Activated naive CD8-positive, alpha-beta T cell treated with anti-CD3 and anti-CD28 coated beads, Interleukin-2, amount 50 U/mL, for 16 hours (primary cell): ENCODE measurements at regions not wholly inside any gene's neighbourhood (a gene's known extent, or its start where the extent isn't known, plus 50 kb on each side); places are given as distances from the start of the nearest gene placed in this dataset.

Source experiments
- DNase-seq: peaks from one replicate; pipeline ENCODE4 v3.0.0-alpha.2; 2020; ENCODE audit warnings: low read depth, low spot score

GRCh38 chr21:24896735-24897124, 710.6 kb downstream of the MRPL39 start:
- DNase-seq: no peak

GRCh38 chr21:24895885-24896734, 711.2 kb downstream of the MRPL39 start:
- DNase-seq: no peak

- no peak for DNase-seq
These were observed 713.0 kb downstream of the MRPL39 start for GRCh38 chr21:24894324-24894723.

- no peak for DNase-seq
These were observed 717.3 kb downstream of the MRPL39 start for GRCh38 chr21:24890021-24890420.

- no peak for DNase-seq
These were observed 725.8 kb downstream of the MRPL39 start for GRCh38 chr21:24881506-24881905.

GRCh38 chr21:24870633-24871032, 736.6 kb downstream of the MRPL39 start:
- no peak for DNase-seq

- no peak for DNase-seq
These were observed 737.4 kb downstream of the MRPL39 start for GRCh38 chr21:24869862-24870261.

- no peak for DNase-seq
These were observed 739.2 kb downstream of the MRPL39 start for GRCh38 chr21:24868117-24868516.

- DNase-seq: no peak
These were observed 745.8 kb downstream of the MRPL39 start for GRCh38 chr21:24861471-24861870.

- no peak for DNase-seq
These were observed 751.0 kb downstream of the MRPL39 start for GRCh38 chr21:24856326-24856725.

- DNase-seq: no peak
These were observed 754.6 kb downstream of the MRPL39 start for GRCh38 chr21:24852610-24853195.

GRCh38 chr21:24850121-24850520, 757.2 kb downstream of the MRPL39 start:
- DNase-seq: no peak

- no peak for DNase-seq
These were observed 762.6 kb downstream of the MRPL39 start for GRCh38 chr21:24844671-24845070.

GRCh38 chr21:24840287-24840686, 767.0 kb downstream of the MRPL39 start:
- DNase-seq: no peak

GRCh38 chr21:24832961-24833360, 774.3 kb downstream of the MRPL39 start:
- DNase-seq: no peak

- DNase-seq: no peak
These were observed 777.9 kb downstream of the MRPL39 start for GRCh38 chr21:24829397-24829796.

GRCh38 chr21:24826822-24827221, 780.5 kb downstream of the MRPL39 start:
- DNase-seq: no peak

- no peak for DNase-seq
These were observed 781.9 kb downstream of the MRPL39 start for GRCh38 chr21:24825348-24825747.

- DNase-seq: no peak
These were observed 783.1 kb downstream of the MRPL39 start for GRCh38 chr21:24824209-24824608.

GRCh38 chr21:24823247-24823646, 784.0 kb downstream of the MRPL39 start:
- no peak for DNase-seq

GRCh38 chr21:24785033-24785432, 822.2 kb downstream of the MRPL39 start:
- no peak for DNase-seq

- no peak for DNase-seq
These were observed 826.1 kb downstream of the MRPL39 start for GRCh38 chr21:24781146-24781545.

GRCh38 chr21:24759348-24760075, 847.8 kb downstream of the MRPL39 start:
- DNase-seq: no peak
